ENCODE measurements at regions not wholly inside any gene's neighbourhood (a gene's known extent, or its start where the extent isn't known, plus 50 kb on each side); places are given as distances from the start of the nearest gene placed in this dataset.

- no peak for TF ChIP-seq CTCF (IDR thresholded peaks at IDR 0.05; ENCODE audit: insufficient read depth, low read depth, low read length)
- TF ChIP-seq EZH2 (IDR thresholded peaks at IDR 0.05; ENCODE audit: insufficient read depth, low read length), result no peak
These were observed 435.8 kb downstream of the MRPL39 start for GRCh38 chr21:25171438-25171837.

Measured in astrocyte (in vitro differentiated cells and primary cell).